ENCODE measurements at regions not wholly inside any gene's neighbourhood (a gene's known extent, or its start where the extent isn't known, plus 50 kb on each side); places are given as distances from the start of the nearest gene placed in this dataset.

GRCh38 chr3:74842649-74843048, 228.2 kb upstream of the CNTN3 start:
- no peak overlapping the region for H3K4me3 ChIP-seq (replicated peaks in 1 of 2; ENCODE audit: low read depth in 1 of 2, low read length in 2 of 2)
- RAD21 ChIA-PET (ENCODE audit: low non-redundant PET in 1 of 2, low total read pairs in 2 of 2, uncharacterized antibody in 2 of 2, unreplicated experiment in 2 of 2), result no interaction called here
- H3K27ac ChIP-seq (ENCODE audit: low read depth, low read length), result no peak overlapping the region
- no peak overlapping the region for H2AFZ ChIP-seq (ENCODE audit: low read depth, low read length, poor library complexity, severe bottlenecking)
- H3K9me3 ChIP-seq (ENCODE audit: control insufficient read depth in 1 of 2, insufficient read depth in 1 of 2, low read depth in 1 of 2, low read length in 2 of 2), result peaks cover 9 to 14% of the 10 kb centered on the region in 2 experiments; a peak in 2 of 4 replicates
- H3K79me2 ChIP-seq (ENCODE audit: insufficient read depth, low read length), result no peaks in the 10 kb centered on the region
- POLR2A ChIA-PET, result no interaction called here
- H3K4me2 ChIP-seq (ENCODE audit: low read length), result no peak overlapping the region
- DNase-seq (ENCODE audit: low read depth, low spot score) (no peak), ATAC-seq (no peak)
- no peaks in the 10 kb centered on the region for H4K20me1 ChIP-seq (ENCODE audit: insufficient read depth)
- no peaks in the 10 kb centered on the region for H3K4me1 ChIP-seq (ENCODE audit: control insufficient read depth in 1 of 2, insufficient read depth in 2 of 2, low read length in 2 of 2)
- H3K27me3 ChIP-seq (ENCODE audit: insufficient read depth, low read length), result no peaks in the 10 kb centered on the region
- H3K36me3 ChIP-seq (ENCODE audit: control insufficient read depth in 1 of 2, insufficient read depth in 2 of 2, low read length in 2 of 2), result no peaks in the 10 kb centered on the region
- CTCF ChIA-PET, result no interaction called here
- BruUV-seq (replicated peaks), result no TSS peak
- TF ChIP-seq ZFX (IDR thresholded peaks at IDR 0.05) (no peak), ZNF274 (IDR thresholded peaks at IDR 0.05; ENCODE audit: low read depth, low read length) (no peak), SRF (IDR thresholded peaks at IDR 0.05; ENCODE audit: low read depth) (no peak), POLR2AphosphoS5 (IDR thresholded peaks at IDR 0.05; ENCODE audit: low read depth, low read length) (no peak)
- no peaks in the 10 kb centered on the region for H3K9me2 ChIP-seq (ENCODE audit: insufficient read depth)
- H3K9ac ChIP-seq (ENCODE audit: low read length), result no peak overlapping the region
- intact Hi-C loops (cut with micrococcal nuclease), result no loop called here

- no peaks in the 10 kb centered on the region for H3K9me2 ChIP-seq (ENCODE audit: insufficient read depth)
- H3K9me3 ChIP-seq (ENCODE audit: control insufficient read depth in 1 of 2, insufficient read depth in 1 of 2, low read depth in 1 of 2, low read length in 2 of 2), result peaks cover 9 to 14% of the 10 kb centered on the region in 2 experiments; a peak in 2 of 4 replicates
- TF ChIP-seq ZNF274 (IDR thresholded peaks at IDR 0.05; ENCODE audit: low read depth, low read length), result no peak
- TF ChIP-seq YY1 (IDR thresholded peaks at IDR 0.05; ENCODE audit: extremely low read depth, insufficient replicate concordance, low read depth, low read length), result no peak
- no peak for TF ChIP-seq SP1 (IDR thresholded peaks at IDR 0.05; ENCODE audit: low read depth)
- TF ChIP-seq EZH2 (IDR thresholded peaks at IDR 0.05), result no peak
- TF ChIP-seq EGR1 (IDR thresholded peaks at IDR 0.05; ENCODE audit: low read depth), result no peak
- TF ChIP-seq MAX (IDR thresholded peaks at IDR 0.05), result no peak
- TF ChIP-seq FOSL1 (IDR thresholded peaks at IDR 0.05; ENCODE audit: low read depth), result no peak
- TF ChIP-seq EZH2phosphoT487 (IDR thresholded peaks at IDR 0.05; ENCODE audit: borderline replicate concordance), result no peak
- TF ChIP-seq ELF1 (IDR thresholded peaks at IDR 0.05; ENCODE audit: borderline replicate concordance, low read depth), result no peak
- no peak for TF ChIP-seq ATF3 (IDR thresholded peaks at IDR 0.05)
- TF ChIP-seq REST (IDR thresholded peaks at IDR 0.05; ENCODE audit: low read depth), result no peak
- no peak for TF ChIP-seq RAD21 (IDR thresholded peaks at IDR 0.05; ENCODE audit: low read depth)
- no peak for TF ChIP-seq POLR2A (IDR thresholded peaks at IDR 0.05; ENCODE audit: borderline replicate concordance, extremely low read depth, insufficient read depth, insufficient read length)
- TF ChIP-seq POLR2AphosphoS5 (IDR thresholded peaks at IDR 0.05; ENCODE audit: low read depth, low read length), result no peak
- TF ChIP-seq ZBTB33 (IDR thresholded peaks at IDR 0.05; ENCODE audit: extremely low read depth, insufficient replicate concordance, low read length), result no peak
- no peaks in the 10 kb centered on the region for H3K27me3 ChIP-seq (ENCODE audit: insufficient read depth, low read length)
- no peaks in the 10 kb centered on the region for H3K79me2 ChIP-seq (ENCODE audit: insufficient read depth, low read length)
- H3K27ac ChIP-seq (ENCODE audit: low read depth, low read length), result no peak overlapping the region
- no peak overlapping the region for H3K4me3 ChIP-seq (replicated peaks in 1 of 2; ENCODE audit: low read depth in 1 of 2, low read length in 2 of 2)
- H3K4me1 ChIP-seq (ENCODE audit: control insufficient read depth in 1 of 2, insufficient read depth in 2 of 2, low read length in 2 of 2), result no peaks in the 10 kb centered on the region
- intact Hi-C loops (cut with micrococcal nuclease), result no loop called here
- H4K20me1 ChIP-seq (ENCODE audit: insufficient read depth), result no peaks in the 10 kb centered on the region
- ChIA-PET POLR2A (no interaction called here), RAD21 (ENCODE audit: low non-redundant PET in 1 of 2, low total read pairs in 2 of 2, uncharacterized antibody in 2 of 2, unreplicated experiment in 2 of 2) (no interaction called here), CTCF (no interaction called here)
- no TSS peak for BruUV-seq (replicated peaks)
- H3K4me2 ChIP-seq (ENCODE audit: low read length), result no peak overlapping the region
- DNase-seq (ENCODE audit: low read depth, low spot score), result no peak
- no peaks in the 10 kb centered on the region for H3K36me3 ChIP-seq (ENCODE audit: control insufficient read depth in 1 of 2, insufficient read depth in 2 of 2, low read length in 2 of 2)
- no peak for ATAC-seq
- no peak overlapping the region for H3K9ac ChIP-seq (ENCODE audit: low read length)
- no peak overlapping the region for H2AFZ ChIP-seq (ENCODE audit: low read depth, low read length, poor library complexity, severe bottlenecking)
These were observed 227.7 kb upstream of the CNTN3 start for GRCh38 chr3:74842141-74842540.

Measured in HCT116 (cell line).